GM18505 (cell line): ENCODE measurements at regions not wholly inside any gene's neighbourhood (a gene's known extent, or its start where the extent isn't known, plus 50 kb on each side); places are given as distances from the start of the nearest gene placed in this dataset.
"Not testable (repeated sequence)": the region's sequence is repeated elsewhere in the genome, so short reads cannot be mapped to it uniquely, and the experiment has no call there.

Experiments
- ATAC-seq: cut with Tn5 transposase; IDR thresholded peaks from one replicate; pipeline ENCODE4 v1.9.1; 2021; ENCODE audit not compliant: unreplicated experiment
- POLR2A ChIP-seq: IDR thresholded peaks from 4 replicates; pipeline ENCODE4 v1.6.1; 2011; ENCODE audit warnings: borderline replicate concordance; ENCODE audit not compliant: insufficient read depth, insufficient read length; ENCODE audit errors: extremely low read depth

- no peak for ATAC-seq
- TF ChIP-seq POLR2A = no peak
Measured at GRCh38 chr2:117571590-117572349, 242.7 kb upstream of the DDX18 start.

- TF ChIP-seq POLR2A = no peak
- ATAC-seq = no peak
Measured at GRCh38 chr2:117587310-117587709, 227.2 kb upstream of the DDX18 start.

GRCh38 chr2:117603060-117603459 lies 211.4 kb upstream of the DDX18 start:
- no peak for TF ChIP-seq POLR2A
- no peak for ATAC-seq

- ATAC-seq = no peak
- TF ChIP-seq POLR2A = no peak
Measured at GRCh38 chr2:117603567-117603966, 210.9 kb upstream of the DDX18 start.

- no peak for TF ChIP-seq POLR2A
- no peak for ATAC-seq
Measured at GRCh38 chr2:117607202-117607601, 207.3 kb upstream of the DDX18 start.

- TF ChIP-seq POLR2A = no peak
- no peak for ATAC-seq
Measured at GRCh38 chr2:117613101-117613500, 201.4 kb upstream of the DDX18 start.

- no peak for TF ChIP-seq POLR2A
- no peak for ATAC-seq
Measured at GRCh38 chr2:117614296-117614695, 200.2 kb upstream of the DDX18 start.

- no peak for TF ChIP-seq POLR2A
- no peak for ATAC-seq
Measured at GRCh38 chr2:117614823-117615534, 199.5 kb upstream of the DDX18 start.

- TF ChIP-seq POLR2A = no peak
- no peak for ATAC-seq
Measured at GRCh38 chr2:117618607-117619006, 195.9 kb upstream of the DDX18 start.

- TF ChIP-seq POLR2A = no peak
- ATAC-seq = no peak
Measured at GRCh38 chr2:117621326-117621725, 193.2 kb upstream of the DDX18 start.

GRCh38 chr2:117623175-117623574 lies 191.3 kb upstream of the DDX18 start:
- ATAC-seq = not testable (repeated sequence)

GRCh38 chr2:117631152-117631945 lies 183.1 kb upstream of the DDX18 start:
- no peak for ATAC-seq
- no peak for TF ChIP-seq POLR2A

GRCh38 chr2:117635481-117635880 lies 179.0 kb upstream of the DDX18 start:
- TF ChIP-seq POLR2A = no peak
- no peak for ATAC-seq

- no peak for ATAC-seq
- no peak for TF ChIP-seq POLR2A
Measured at GRCh38 chr2:117639401-117639800, 175.1 kb upstream of the DDX18 start.

- no peak for TF ChIP-seq POLR2A
- no peak for ATAC-seq
Measured at GRCh38 chr2:117644403-117644802, 170.1 kb upstream of the DDX18 start.
